OCI-LY1 (cell line): ENCODE measurements at regions not wholly inside any gene's neighbourhood (a gene's known extent, or its start where the extent isn't known, plus 50 kb on each side); places are given as distances from the start of the nearest gene placed in this dataset.

Source experiments
- CTCF ChIP-seq: fragments of 200-600 bp; sonication (generic), shearing (Covaris generic); IDR thresholded peaks from 2 replicates; pipeline ENCODE4 v1.5.1; 2017; ENCODE audit warnings: mild to moderate bottlenecking, antibody characterized with exemption, low read length, moderate library complexity, mixed read lengths
- EZH2 ChIP-seq: fragments of 200-600 bp; sonication (generic), shearing (Covaris generic); IDR thresholded peaks from 2 replicates; pipeline ENCODE4 v1.8.0; 2017; ENCODE audit warnings: borderline replicate concordance, mixed run types, mild to moderate bottlenecking, antibody characterized with exemption, low read length, moderate library complexity, mixed read lengths

- TF ChIP-seq CTCF (no peak), EZH2 (no peak)
Measured at GRCh38 chr4:125368671-125369081, 53.9 kb downstream of the FAT4 start.
